ENCODE measurements at regions not wholly inside any gene's neighbourhood (a gene's known extent, or its start where the extent isn't known, plus 50 kb on each side); places are given as distances from the start of the nearest gene placed in this dataset.

DNA sequence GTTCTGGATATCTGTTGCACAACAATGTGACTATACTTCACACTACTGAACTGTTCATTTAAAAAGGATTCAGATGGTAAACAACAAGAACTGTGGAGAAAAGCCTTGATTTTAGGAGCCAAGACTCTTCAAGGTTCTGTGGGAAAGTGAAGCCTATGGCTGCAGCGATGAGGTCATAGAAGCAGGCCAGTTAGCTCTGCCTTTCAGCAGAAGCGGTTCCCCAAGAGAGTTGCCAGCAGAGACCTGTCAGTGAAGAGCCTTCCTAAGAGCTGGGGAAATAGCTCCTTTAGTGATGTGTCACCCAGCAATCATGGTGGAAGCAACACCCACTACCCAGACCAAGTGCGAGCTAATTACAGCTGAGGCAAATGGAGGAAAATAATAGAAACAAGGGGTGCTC is 346.5 kb upstream of the ETAA1 start:
- Histone ChIP-seq H3K27me3 (ENCODE audit: control insufficient read depth, insufficient read depth, low read length) (no peaks in the 10 kb centered on the region), H3K4me1 (no peaks in the 10 kb centered on the region), H3K79me2 (no peaks in the 10 kb centered on the region), H3K4me3 (ENCODE audit: low read depth, low read length) (no peak overlapping the region), H3K36me3 (ENCODE audit: control insufficient read depth, insufficient read depth, low read length) (no peaks in the 10 kb centered on the region), H2AFZ (no peak overlapping the region), H3K9ac (no peak overlapping the region), H3K9me3 (ENCODE audit: control insufficient read depth, low read length) (no peaks in the 10 kb centered on the region), H3K27ac (no peak overlapping the region), H3K4me2 (ENCODE audit: low read length) (no peak overlapping the region)
- TF ChIP-seq, protein P1, sequence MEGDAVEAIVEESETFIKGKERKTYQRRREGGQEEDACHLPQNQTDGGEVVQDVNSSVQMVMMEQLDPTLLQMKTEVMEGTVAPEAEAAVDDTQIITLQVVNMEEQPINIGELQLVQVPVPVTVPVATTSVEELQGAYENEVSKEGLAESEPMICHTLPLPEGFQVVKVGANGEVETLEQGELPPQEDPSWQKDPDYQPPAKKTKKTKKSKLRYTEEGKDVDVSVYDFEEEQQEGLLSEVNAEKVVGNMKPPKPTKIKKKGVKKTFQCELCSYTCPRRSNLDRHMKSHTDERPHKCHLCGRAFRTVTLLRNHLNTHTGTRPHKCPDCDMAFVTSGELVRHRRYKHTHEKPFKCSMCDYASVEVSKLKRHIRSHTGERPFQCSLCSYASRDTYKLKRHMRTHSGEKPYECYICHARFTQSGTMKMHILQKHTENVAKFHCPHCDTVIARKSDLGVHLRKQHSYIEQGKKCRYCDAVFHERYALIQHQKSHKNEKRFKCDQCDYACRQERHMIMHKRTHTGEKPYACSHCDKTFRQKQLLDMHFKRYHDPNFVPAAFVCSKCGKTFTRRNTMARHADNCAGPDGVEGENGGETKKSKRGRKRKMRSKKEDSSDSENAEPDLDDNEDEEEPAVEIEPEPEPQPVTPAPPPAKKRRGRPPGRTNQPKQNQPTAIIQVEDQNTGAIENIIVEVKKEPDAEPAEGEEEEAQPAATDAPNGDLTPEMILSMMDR (IDR thresholded peaks at IDR 0.05): no peak

DNA sequence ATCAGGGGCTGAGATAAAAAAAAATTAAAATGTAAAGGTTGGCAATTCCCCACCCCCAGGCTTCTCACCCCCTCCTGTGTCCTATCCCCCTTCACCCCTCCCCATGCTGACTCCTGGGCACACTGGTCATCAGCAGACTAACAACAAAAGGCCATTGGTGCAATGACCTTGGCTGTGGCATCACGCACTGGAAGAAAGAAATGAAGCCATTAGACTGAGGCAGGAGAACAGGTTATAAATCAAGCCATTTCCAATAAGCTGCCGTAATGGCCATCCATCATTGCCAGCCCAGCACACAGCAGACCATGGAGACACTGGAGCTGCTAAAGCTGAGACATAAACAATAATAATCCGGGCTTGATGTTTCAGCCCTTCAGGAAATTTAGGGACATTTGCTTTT is 342.4 kb upstream of the ETAA1 start:
- H2AFZ ChIP-seq: no peak overlapping the region
- no peaks in the 10 kb centered on the region for H3K79me2 ChIP-seq
- H3K27ac ChIP-seq: no peak overlapping the region
- TF ChIP-seq, protein P1 (IDR thresholded peaks at IDR 0.05): no peak
- no peaks in the 10 kb centered on the region for H3K9me3 ChIP-seq (ENCODE audit: control insufficient read depth, low read length)
- no peaks in the 10 kb centered on the region for H3K4me1 ChIP-seq
- H3K4me3 ChIP-seq (ENCODE audit: low read depth, low read length): no peak overlapping the region
- no peak overlapping the region for H3K9ac ChIP-seq
- H3K4me2 ChIP-seq (ENCODE audit: low read length): no peak overlapping the region
- H3K27me3 ChIP-seq (ENCODE audit: control insufficient read depth, insufficient read depth, low read length): no peaks in the 10 kb centered on the region
- no peaks in the 10 kb centered on the region for H3K36me3 ChIP-seq (ENCODE audit: control insufficient read depth, insufficient read depth, low read length)

DNA sequence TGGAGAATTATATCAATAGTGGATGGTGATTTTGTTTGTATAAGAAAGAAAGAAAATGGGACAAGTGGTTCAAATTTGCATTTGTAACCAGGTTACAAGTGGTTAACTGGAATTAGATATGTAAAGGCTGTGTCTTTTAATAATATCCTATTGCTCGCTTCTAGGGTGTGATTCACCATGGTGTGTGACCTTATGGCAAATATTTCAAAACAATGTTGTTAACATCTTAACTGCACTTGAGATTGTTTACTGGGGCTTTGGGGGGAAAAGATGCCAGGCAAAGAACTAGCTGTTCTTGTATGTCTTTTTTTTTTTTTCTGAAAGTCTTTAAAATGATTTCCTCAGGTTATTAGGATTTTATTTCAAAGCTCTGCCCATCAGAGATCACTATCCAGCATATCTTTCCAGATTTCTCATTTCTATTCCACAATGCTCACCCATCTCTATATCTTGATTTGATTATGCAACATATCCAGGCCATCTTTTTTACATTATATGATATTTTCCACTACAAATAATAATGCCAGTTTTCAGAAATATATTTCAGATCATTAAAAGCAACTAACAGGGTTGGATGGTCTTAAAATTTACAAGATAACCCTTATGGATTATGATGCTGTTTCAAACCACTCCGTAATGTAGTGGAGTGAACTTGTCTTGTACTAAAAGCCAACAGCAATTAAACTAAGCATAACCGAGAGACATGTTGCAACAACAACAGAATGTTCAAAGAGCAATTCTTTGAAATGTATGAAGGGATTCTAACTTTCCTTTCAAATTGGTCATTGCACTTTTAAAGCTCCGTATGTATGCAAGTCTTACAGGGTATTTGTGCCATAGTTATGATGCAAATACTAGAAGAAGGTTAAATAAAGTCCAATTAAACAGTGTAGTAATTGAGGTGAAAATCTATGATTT is 341.5 kb upstream of the ETAA1 start:
- H3K27me3 ChIP-seq (ENCODE audit: control insufficient read depth, insufficient read depth, low read length): no peaks in the 10 kb centered on the region
- H3K9ac ChIP-seq: no peak overlapping the region
- H3K9me3 ChIP-seq (ENCODE audit: control insufficient read depth, low read length): no peaks in the 10 kb centered on the region
- TF ChIP-seq, protein P1 (IDR thresholded peaks at IDR 0.05): no peak
- no peak overlapping the region for H3K4me3 ChIP-seq (ENCODE audit: low read depth, low read length)
- H3K36me3 ChIP-seq (ENCODE audit: control insufficient read depth, insufficient read depth, low read length): no peaks in the 10 kb centered on the region
- H3K4me2 ChIP-seq (ENCODE audit: low read length): no peak overlapping the region
- H3K4me1 ChIP-seq: no peaks in the 10 kb centered on the region
- H2AFZ ChIP-seq: no peak overlapping the region
- H3K27ac ChIP-seq: no peak overlapping the region
- no peaks in the 10 kb centered on the region for H3K79me2 ChIP-seq

DNA sequence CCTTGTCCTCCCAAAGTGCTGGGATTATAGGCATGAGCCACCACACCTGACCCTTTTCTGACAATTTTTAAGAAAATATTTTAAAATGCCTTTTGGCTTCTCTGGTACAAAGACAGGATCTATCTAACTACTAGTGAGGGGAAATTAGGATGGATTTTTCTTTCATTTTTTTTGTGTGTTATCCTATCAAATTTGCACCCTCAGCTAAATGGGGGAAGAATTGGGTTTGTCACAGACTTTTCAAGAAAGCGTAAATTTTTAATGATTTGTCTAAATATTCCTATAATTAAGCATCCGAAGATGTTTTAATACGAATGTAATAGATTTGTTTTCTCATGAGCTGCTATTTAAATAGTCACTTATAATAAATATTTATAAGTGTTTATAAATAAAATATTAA is 340.0 kb upstream of the ETAA1 start:
- H3K27ac ChIP-seq: no peak overlapping the region
- H3K9me3 ChIP-seq (ENCODE audit: control insufficient read depth, low read length): no peaks in the 10 kb centered on the region
- H2AFZ ChIP-seq: no peak overlapping the region
- H3K36me3 ChIP-seq (ENCODE audit: control insufficient read depth, insufficient read depth, low read length): no peaks in the 10 kb centered on the region
- H3K27me3 ChIP-seq (ENCODE audit: control insufficient read depth, insufficient read depth, low read length): no peaks in the 10 kb centered on the region
- H3K4me3 ChIP-seq (ENCODE audit: low read depth, low read length): no peak overlapping the region
- H3K79me2 ChIP-seq: no peaks in the 10 kb centered on the region
- no peak overlapping the region for H3K9ac ChIP-seq
- H3K4me2 ChIP-seq (ENCODE audit: low read length): no peak overlapping the region
- TF ChIP-seq, protein P1 (IDR thresholded peaks at IDR 0.05): no peak
- no peaks in the 10 kb centered on the region for H3K4me1 ChIP-seq
